PC-9 (cell line): ENCODE measurements at regions not wholly inside any gene's neighbourhood (a gene's known extent, or its start where the extent isn't known, plus 50 kb on each side); places are given as distances from the start of the nearest gene placed in this dataset.

ENCODE experiments used
- CTCF ChIP-seq: fragments of 200-600 bp; sonication (generic); conservative IDR thresholded peaks from 2 replicates; pipeline ENCODE4 v1.6.1; 2017; ENCODE audit warnings: mixed run types, antibody characterized with exemption, mild to moderate bottlenecking, moderate library complexity
- EZH2 ChIP-seq: fragments of 200-600 bp; sonication (generic); IDR thresholded peaks from 2 replicates; pipeline ENCODE4 v1.8.0; 2017; ENCODE audit warnings: antibody characterized with exemption, low read depth

GRCh38 chr4:69026974-69027373 lies 69.3 kb upstream of the UGT2B7 start:
- TF ChIP-seq CTCF (no peak), EZH2 (no peak)
